ENCODE measurements at regions not wholly inside any gene's neighbourhood (a gene's known extent, or its start where the extent isn't known, plus 50 kb on each side); places are given as distances from the start of the nearest gene placed in this dataset.

DNA sequence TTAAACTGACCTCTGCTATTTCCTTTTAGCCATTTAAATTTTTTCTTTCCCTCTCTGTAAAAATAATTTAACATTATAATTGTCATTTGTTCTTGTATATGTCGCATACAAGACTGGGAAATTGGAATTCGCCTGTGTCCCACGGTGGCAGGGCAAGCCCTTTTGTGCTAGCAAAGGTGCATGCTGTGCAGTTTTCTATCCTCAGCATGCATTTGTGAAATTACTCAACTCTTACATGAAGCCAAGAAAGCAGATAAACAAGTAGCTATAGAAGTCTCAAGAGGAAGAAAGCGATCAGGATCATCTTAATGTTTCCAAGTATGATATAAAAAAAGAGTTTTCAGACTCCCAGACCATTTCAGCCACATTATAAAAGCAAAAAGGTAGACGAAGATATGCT lies 392.6 kb upstream of the CHST9 start:
- Mint-ChIP-seq H3K36me3 (ENCODE audit: low read depth) (no peaks in the 10 kb centered on the region), H3K27ac (no peak overlapping the region), H3K4me1 (ENCODE audit: low read depth) (no peaks in the 10 kb centered on the region), H3K27me3 (ENCODE audit: low read depth) (no peaks in the 10 kb centered on the region), H3K4me3 (no peak overlapping the region), H3K9me3 (peaks cover 8% of the 10 kb centered on the region)
- CTCF ChIA-PET: no interaction called here
- intact Hi-C loops (cut with micrococcal nuclease): no loop called here
- DNase-seq: no peak

DNA sequence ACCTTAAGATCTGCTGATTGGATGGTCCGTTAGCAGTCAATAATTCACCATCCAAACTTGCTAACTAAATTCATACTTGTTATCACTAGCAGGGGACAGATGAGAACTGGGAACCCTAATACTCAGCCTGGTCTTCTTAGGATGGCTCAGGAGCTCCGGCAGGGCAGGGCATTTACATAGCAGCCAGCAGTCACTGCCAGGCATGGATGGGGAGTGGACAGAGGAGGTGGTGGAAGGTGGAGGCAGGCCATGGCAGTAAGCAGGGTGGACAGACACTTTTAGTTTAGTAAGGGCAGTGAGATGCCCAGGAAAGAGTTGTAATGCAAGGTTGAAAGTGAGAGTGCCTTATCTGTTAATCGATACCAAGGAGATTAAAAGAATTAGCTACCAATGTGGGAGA lies 392.2 kb upstream of the CHST9 start:
- peaks cover 6% of the 10 kb centered on the region for H3K9me3 Mint-ChIP-seq
- no peaks in the 10 kb centered on the region for H3K36me3 Mint-ChIP-seq (ENCODE audit: low read depth)
- H3K4me1 Mint-ChIP-seq (ENCODE audit: low read depth): no peaks in the 10 kb centered on the region
- no peaks in the 10 kb centered on the region for H3K27me3 Mint-ChIP-seq (ENCODE audit: low read depth)
- no peak overlapping the region for H3K27ac Mint-ChIP-seq
- no peak for DNase-seq
- H3K4me3 Mint-ChIP-seq: no peak overlapping the region
- intact Hi-C loops (cut with micrococcal nuclease): no loop called here
- CTCF ChIA-PET: no interaction called here

DNA sequence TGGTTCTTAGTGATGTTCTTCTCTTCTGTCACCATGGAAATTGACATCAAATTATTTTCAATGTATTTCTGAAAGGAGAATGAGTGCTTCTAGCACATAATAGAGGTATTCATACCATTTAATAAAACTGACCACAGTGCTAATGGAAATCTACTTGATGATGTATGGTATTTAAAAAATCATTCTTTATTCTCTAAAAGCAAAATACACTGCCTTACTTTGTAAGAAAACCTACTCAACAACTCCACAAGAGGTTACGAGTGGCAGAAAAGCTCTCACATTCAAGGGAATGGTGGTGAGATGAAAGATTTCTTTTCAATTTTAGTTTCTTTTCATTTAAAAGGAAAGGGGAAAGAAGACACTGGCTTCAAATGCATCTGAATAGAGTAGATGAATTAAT lies 382.3 kb upstream of the CHST9 start:
- Mint-ChIP-seq H3K9me3 (peaks cover 13% of the 10 kb centered on the region), H3K36me3 (ENCODE audit: low read depth) (no peaks in the 10 kb centered on the region), H3K27me3 (ENCODE audit: low read depth) (no peaks in the 10 kb centered on the region), H3K4me3 (no peak overlapping the region), H3K4me1 (ENCODE audit: low read depth) (no peaks in the 10 kb centered on the region), H3K27ac (no peak overlapping the region)
- no peak for DNase-seq
- CTCF ChIA-PET: no interaction called here
- intact Hi-C loops (cut with micrococcal nuclease): no loop called here

DNA sequence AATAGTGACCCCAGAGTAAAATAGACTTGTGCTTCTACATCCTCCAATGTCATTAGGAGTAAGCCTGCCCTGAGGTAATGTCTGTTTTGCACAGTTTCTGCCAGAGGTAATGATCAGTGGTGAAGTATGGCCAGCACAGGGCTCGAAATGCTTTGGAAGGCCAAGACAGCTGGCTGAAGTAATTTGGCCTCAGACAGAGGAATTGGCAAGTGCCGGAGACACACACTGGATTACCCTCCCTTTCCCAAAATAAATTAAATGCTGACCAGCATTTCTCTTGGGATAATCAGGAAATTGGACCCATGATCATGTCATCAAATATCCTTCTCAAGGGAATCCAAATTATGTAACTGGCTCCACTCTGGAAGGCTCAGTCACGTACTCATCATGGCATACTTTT lies 379.0 kb upstream of the CHST9 start:
- H3K27me3 Mint-ChIP-seq (ENCODE audit: low read depth): no peaks in the 10 kb centered on the region
- no peak overlapping the region for H3K4me3 Mint-ChIP-seq
- CTCF ChIA-PET: no interaction called here
- intact Hi-C loops (cut with micrococcal nuclease): no loop called here
- no peak for DNase-seq
- H3K27ac Mint-ChIP-seq: no peak overlapping the region
- no peaks in the 10 kb centered on the region for H3K36me3 Mint-ChIP-seq (ENCODE audit: low read depth)
- H3K9me3 Mint-ChIP-seq: peaks cover 8% of the 10 kb centered on the region
- H3K4me1 Mint-ChIP-seq (ENCODE audit: low read depth): no peaks in the 10 kb centered on the region

DNA sequence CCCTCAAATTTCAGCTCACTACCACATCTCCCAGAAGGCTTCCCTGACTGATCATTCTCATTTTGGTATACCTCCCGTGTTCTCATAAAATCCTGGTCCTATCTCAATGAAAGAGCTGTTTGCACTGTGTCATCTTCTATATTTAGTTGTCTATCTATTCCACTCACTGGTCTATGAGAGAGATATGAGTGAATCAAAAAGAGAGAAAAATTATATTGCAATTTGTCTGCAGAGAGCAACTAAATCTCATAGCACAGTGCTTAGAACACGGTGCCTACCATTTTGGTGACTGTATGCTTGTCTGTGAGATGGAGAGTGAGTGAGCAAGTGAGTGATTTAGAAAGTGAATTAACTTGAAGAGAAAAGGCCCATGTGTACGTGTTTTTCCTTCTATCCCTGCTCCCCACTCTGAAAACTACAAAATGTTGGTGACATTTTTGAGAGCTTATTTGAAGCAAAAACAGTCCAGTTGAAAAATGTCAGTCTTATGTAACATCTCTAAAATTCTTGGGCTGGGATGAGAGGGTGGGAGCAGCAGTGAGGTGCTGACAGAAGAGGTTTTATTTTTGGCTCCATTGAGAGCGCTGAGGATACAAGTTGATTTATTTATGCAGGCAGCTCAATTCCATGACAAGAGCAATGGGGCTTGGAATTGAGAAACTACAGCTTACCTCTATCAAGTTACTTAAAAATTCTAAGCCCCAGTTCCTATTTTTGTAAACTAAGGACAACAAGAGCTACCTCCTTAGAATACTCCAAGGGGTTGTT lies 373.5 kb upstream of the CHST9 start:
- CTCF ChIA-PET: no interaction called here
- Mint-ChIP-seq H3K36me3 (ENCODE audit: low read depth) (no peaks in the 10 kb centered on the region), H3K4me3 (no peak overlapping the region), H3K9me3 (peaks cover 14% of the 10 kb centered on the region), H3K27me3 (ENCODE audit: low read depth) (no peaks in the 10 kb centered on the region), H3K27ac (no peak overlapping the region), H3K4me1 (ENCODE audit: low read depth) (no peaks in the 10 kb centered on the region)
- no peak for DNase-seq
- intact Hi-C loops (cut with micrococcal nuclease): no loop called here

DNA sequence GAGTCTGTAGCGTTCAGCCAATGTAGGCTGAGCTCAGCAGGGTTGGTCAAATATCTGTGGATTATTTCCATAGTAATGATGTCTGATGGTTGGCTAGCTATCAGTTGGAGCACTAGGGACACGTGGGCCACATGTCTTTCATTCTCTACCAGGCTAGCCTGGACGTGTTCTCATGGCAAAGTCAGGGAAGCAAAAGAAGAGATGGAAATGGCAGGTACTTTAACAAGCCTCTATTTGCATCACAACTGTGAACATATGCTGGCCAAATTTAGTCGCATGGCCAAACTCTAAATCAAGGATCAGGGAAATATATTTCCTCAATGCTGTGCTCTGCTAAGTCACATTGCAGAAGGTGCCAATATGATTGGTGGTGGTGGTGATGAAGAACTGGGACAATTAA lies 371.6 kb upstream of the CHST9 start:
- Mint-ChIP-seq H3K27ac (no peak overlapping the region), H3K9me3 (peaks cover 12% of the 10 kb centered on the region), H3K4me1 (ENCODE audit: low read depth) (no peaks in the 10 kb centered on the region), H3K27me3 (ENCODE audit: low read depth) (no peaks in the 10 kb centered on the region), H3K36me3 (ENCODE audit: low read depth) (no peaks in the 10 kb centered on the region), H3K4me3 (no peak overlapping the region)
- DNase-seq: no peak
- intact Hi-C loops (cut with micrococcal nuclease): no loop called here
- CTCF ChIA-PET: no interaction called here

DNA sequence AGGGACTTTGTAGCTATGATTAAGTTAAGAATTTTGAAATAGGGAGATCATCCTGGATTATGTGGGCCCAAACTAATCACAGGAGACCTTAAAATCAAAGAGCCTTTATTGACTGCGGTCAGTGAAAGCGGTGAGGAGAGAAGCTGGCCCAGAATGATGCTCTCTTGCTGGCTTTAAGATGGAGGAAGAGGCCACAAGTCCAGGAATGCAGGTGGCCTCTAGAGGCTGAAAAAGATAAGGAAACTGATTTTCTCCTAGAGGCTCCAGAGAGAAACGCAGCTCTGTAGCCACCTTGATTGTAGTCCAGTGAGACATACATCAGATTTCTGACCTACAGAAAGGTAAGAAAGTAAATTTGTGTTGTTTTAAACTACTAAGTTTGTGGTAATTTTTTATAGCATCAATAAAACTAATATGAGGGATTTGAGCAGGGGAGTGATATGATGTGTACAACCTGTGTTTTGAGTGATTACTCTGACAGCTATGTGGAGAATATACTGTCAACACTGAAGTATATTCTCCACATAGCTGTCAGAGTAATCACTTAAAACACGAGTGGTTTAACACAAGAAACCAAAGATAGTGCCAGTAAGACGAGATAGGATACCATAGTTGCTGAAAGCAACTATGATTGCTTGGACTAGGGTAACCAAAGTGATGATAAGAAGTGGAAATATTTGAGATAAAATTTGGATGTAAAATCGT lies 364.4 kb upstream of the CHST9 start:
- CTCF ChIA-PET: no interaction called here
- DNase-seq: no peak
- Mint-ChIP-seq H3K4me3 (no peak overlapping the region), H3K27ac (no peak overlapping the region), H3K27me3 (ENCODE audit: low read depth) (no peaks in the 10 kb centered on the region), H3K9me3 (peaks cover 7% of the 10 kb centered on the region), H3K36me3 (ENCODE audit: low read depth) (no peaks in the 10 kb centered on the region), H3K4me1 (ENCODE audit: low read depth) (no peaks in the 10 kb centered on the region)
- intact Hi-C loops (cut with micrococcal nuclease): no loop called here

DNA sequence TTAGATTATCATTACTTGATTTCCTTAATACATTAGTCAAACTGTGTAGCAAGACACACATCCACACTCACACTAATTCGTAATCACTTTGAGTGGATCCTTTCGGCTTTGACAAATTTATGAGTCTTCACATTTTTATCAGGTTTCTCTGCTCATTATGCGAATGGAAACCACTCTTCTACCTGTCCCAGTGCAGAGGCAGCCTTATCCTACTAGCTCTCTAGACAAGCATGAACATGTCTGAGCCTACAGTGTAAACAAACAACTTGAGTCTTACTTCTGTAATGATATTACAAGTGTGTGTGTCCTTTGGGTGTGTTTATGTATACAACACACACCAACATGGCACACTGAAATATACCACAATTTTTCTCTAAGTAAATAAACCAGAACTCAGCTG lies 361.9 kb upstream of the CHST9 start:
- Mint-ChIP-seq H3K36me3 (ENCODE audit: low read depth) (no peaks in the 10 kb centered on the region), H3K4me3 (no peak overlapping the region), H3K27ac (no peak overlapping the region), H3K4me1 (ENCODE audit: low read depth) (no peaks in the 10 kb centered on the region), H3K9me3 (peaks cover 3% of the 10 kb centered on the region), H3K27me3 (ENCODE audit: low read depth) (no peaks in the 10 kb centered on the region)
- no peak for DNase-seq
- intact Hi-C loops (cut with micrococcal nuclease): no loop called here
- CTCF ChIA-PET: no interaction called here

DNA sequence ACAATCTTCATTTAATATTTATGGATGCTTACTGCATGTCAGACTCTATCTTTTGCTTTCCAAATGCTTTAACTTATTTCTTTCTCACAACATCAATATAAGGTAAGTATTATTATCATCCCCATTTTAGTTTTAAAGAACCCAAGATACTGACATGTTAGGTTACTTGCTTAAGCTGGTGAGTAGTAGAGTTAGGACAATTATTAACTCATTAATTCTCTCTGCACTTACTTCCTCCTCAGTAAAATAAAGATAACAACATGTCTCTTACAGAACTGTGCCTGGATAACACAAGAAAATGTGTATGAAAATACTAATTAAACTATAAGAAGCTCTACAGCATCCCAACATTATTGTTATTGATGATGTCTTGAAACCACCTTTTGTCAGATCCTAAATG lies 359.1 kb upstream of the CHST9 start:
- no peaks in the 10 kb centered on the region for H3K36me3 Mint-ChIP-seq (ENCODE audit: low read depth)
- DNase-seq: no peak
- H3K27me3 Mint-ChIP-seq (ENCODE audit: low read depth): no peaks in the 10 kb centered on the region
- H3K4me3 Mint-ChIP-seq: no peak overlapping the region
- no peak overlapping the region for H3K27ac Mint-ChIP-seq
- intact Hi-C loops (cut with micrococcal nuclease): no loop called here
- H3K9me3 Mint-ChIP-seq: peaks cover 3% of the 10 kb centered on the region
- H3K4me1 Mint-ChIP-seq (ENCODE audit: low read depth): no peaks in the 10 kb centered on the region
- CTCF ChIA-PET: no interaction called here

DNA sequence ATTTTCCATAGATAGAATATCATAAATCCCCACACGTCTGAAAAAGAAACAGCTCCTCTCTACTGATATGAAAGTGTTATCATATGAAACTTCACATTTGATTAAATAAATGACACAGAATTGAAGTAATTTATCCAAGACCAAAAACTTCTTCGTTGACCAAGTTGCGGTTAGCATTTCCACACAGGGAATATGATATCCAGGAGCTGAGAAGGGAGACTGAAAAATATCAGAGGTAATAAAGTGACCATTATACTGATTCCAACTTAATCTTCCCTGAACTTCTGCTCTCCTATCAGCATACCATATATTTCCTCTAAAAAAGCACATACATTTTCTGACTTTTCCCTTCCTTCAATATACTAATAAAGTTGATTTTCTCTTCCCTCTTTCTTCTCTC lies 356.2 kb upstream of the CHST9 start:
- Mint-ChIP-seq H3K36me3 (ENCODE audit: low read depth) (no peaks in the 10 kb centered on the region), H3K27me3 (ENCODE audit: low read depth) (no peaks in the 10 kb centered on the region), H3K4me3 (no peak overlapping the region), H3K27ac (no peak overlapping the region), H3K9me3 (peaks cover 4% of the 10 kb centered on the region), H3K4me1 (ENCODE audit: low read depth) (no peaks in the 10 kb centered on the region)
- CTCF ChIA-PET: no interaction called here
- DNase-seq: no peak
- intact Hi-C loops (cut with micrococcal nuclease): no loop called here

DNA sequence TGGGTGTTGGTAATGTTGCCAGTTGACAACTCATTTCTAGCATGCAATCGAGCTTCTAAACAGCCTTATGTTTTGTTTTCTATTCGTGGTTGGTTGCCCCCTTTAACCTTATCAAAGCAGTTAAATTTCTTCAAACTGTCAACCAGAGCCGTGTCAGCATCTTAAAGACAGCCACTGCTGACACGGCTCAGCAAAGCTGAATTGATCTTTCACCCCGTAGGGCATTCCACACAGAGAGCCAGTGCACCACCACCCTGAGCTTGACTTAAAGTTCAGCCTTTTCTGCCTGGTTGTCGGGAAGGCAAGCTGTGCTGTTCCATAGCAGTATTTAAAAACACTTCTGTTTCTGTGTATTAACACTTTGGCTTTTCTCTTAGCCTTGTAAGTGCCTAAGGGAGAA lies 355.0 kb upstream of the CHST9 start:
- Mint-ChIP-seq H3K4me3 (no peak overlapping the region), H3K27ac (no peak overlapping the region), H3K4me1 (ENCODE audit: low read depth) (no peaks in the 10 kb centered on the region), H3K9me3 (peaks cover 4% of the 10 kb centered on the region), H3K36me3 (ENCODE audit: low read depth) (no peaks in the 10 kb centered on the region), H3K27me3 (ENCODE audit: low read depth) (no peaks in the 10 kb centered on the region)
- no peak for DNase-seq
- CTCF ChIA-PET: no interaction called here
- intact Hi-C loops (cut with micrococcal nuclease): no loop called here

DNA sequence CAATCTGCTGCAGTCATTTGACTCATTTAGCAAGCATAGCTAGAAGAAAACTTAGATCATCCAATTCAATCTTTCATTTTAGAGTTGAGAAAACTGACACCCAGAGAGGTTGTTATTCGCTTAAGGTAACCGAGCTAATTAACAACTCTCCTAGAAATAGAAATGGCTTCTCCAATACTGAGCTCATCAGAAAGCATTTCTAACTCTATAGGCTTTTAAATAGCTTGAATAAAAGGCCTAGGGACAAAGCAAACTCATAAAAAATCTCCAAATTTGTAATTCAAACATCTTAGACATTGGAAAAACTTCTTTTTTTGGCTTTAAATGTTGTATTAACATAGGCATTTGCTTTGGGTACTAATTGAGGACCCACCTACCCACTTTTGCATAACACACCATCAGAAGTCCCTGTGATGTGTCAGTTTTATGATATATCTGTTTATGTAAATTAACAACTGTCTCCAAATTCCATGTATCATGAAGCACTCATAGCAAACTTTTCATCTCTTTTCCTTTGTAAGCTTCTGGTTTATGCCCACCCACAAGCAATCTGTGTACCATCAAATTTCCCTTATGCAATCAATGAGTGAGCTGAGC lies 343.9 kb upstream of the CHST9 start:
- Mint-ChIP-seq H3K9me3 (peaks cover 1% of the 10 kb centered on the region), H3K27me3 (ENCODE audit: low read depth) (no peaks in the 10 kb centered on the region), H3K36me3 (ENCODE audit: low read depth) (no peaks in the 10 kb centered on the region), H3K27ac (no peak overlapping the region), H3K4me3 (no peak overlapping the region), H3K4me1 (ENCODE audit: low read depth) (no peaks in the 10 kb centered on the region)
- intact Hi-C loops (cut with micrococcal nuclease): no loop called here
- DNase-seq: no peak
- CTCF ChIA-PET: no interaction called here

DNA sequence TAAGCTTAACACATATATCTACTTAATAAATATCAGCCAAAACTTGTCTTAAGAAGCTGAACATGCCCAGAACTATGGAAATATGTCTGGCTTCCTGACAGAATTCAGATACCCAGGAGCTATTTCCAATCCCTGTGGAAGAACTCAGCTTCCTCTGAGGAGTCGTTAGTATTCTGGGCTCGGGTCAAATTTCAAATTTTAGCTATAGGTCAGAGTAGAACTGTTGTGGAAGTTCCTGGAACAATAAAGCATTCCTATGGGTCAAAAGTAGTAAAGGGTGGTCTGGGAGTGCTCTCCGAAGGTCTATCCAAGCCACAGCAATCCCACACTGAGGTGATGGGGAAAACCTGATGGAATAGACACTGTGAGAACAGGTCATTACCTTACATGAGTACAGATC lies 342.7 kb upstream of the CHST9 start:
- H3K27me3 Mint-ChIP-seq (ENCODE audit: low read depth): no peaks in the 10 kb centered on the region

More for the DNA sequence above, 342.7 kb upstream of the CHST9 start:
- peaks cover 2% of the 10 kb centered on the region for H3K9me3 Mint-ChIP-seq
- CTCF ChIA-PET: no interaction called here
- DNase-seq: no peak
- no peaks in the 10 kb centered on the region for H3K4me1 Mint-ChIP-seq (ENCODE audit: low read depth)
- no peak overlapping the region for H3K4me3 Mint-ChIP-seq
- no peak overlapping the region for H3K27ac Mint-ChIP-seq
- no peaks in the 10 kb centered on the region for H3K36me3 Mint-ChIP-seq (ENCODE audit: low read depth)
- intact Hi-C loops (cut with micrococcal nuclease): no loop called here
